HG03575 (cell line): ENCODE measurements at regions not wholly inside any gene's neighbourhood (a gene's known extent, or its start where the extent isn't known, plus 50 kb on each side); places are given as distances from the start of the nearest gene placed in this dataset.
"Not testable (repeated sequence)": the region's sequence is repeated elsewhere in the genome, so short reads cannot be mapped to it uniquely, and the experiment has no call there.

Source experiments
- ATAC-seq: cut with Tn5 transposase; IDR thresholded peaks from one replicate; pipeline ENCODE4 v1.9.1; 2021; ENCODE audit not compliant: unreplicated experiment, insufficient number of reproducible peaks, low FRiP score; ENCODE audit errors: extremely low read depth

GRCh38 chr3:194893121-194893987 lies 207.7 kb downstream of the FAM43A start:
- no peak for ATAC-seq

DNA sequence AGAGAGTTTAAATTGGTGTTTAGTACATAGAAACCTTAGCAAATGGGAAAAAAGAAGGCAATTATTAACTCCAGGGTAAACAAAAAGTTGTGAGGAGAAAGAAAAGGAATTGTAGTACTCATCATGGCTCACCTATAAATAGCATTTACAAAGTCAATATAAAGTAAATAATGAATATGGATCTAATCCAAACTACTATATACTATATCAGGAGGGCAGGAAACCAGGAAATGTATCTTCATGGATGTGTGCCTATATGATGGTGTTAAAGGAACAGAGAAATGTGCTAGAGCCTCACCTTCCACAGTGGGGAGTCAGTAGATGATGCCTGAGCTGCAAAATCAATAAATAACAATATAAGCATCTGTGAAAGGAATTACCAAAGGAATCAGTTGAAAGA lies 208.9 kb downstream of the FAM43A start:
- no peak for ATAC-seq

- no peak for ATAC-seq
Observed at GRCh38 chr3:194900854-194901522, 215.3 kb downstream of the FAM43A start.

GRCh38 chr3:194903447-194903846 lies 217.8 kb downstream of the FAM43A start:
- ATAC-seq = not testable (repeated sequence)

GRCh38 chr3:194904999-194905398 lies 219.3 kb downstream of the FAM43A start:
- ATAC-seq = not testable (repeated sequence)

- ATAC-seq = no peak
Observed at GRCh38 chr3:194905696-194906095, 220.0 kb downstream of the FAM43A start.

GRCh38 chr3:194906229-194906629 lies 220.5 kb downstream of the FAM43A start:
- ATAC-seq = no peak

DNA sequence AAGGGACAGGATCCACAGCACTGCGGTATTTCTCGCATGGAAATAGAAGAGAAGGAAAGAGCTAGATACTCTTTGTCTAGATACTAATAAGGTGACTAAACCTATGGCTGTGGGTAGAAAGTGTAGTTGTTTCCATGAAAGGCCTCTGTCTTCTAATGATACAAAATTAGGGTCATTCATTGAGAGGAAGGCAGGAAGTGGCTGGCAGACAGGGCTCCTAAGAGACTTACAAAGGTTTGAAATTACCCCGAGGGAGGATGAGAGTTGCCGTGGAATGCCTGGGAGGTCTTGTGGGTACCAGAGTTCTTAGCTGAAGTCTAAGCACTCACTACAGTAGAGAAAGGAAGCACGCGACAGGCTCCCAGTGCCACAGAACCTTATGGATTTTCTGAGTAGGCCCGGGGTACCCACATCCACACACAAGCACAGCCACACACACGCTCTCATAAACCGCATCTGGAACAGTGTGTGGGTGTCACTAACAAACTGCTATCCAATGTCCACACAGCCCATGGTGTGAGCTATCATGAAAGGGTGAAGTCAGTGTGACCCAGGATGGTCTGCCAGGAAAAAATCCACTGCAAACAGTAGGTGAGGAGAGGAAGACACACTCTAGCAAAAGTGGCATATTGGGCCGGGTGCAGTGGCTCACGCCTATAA lies 221.4 kb downstream of the FAM43A start:
- no peak for ATAC-seq

- ATAC-seq = no peak
Observed at GRCh38 chr3:194907811-194908210, 222.1 kb downstream of the FAM43A start.

- no peak for ATAC-seq
Observed at GRCh38 chr3:194908496-194908895, 222.8 kb downstream of the FAM43A start.

GRCh38 chr3:194908972-194909371 lies 223.3 kb downstream of the FAM43A start:
- ATAC-seq = no peak

- no peak for ATAC-seq
Observed at GRCh38 chr3:194910414-194910984, 224.8 kb downstream of the FAM43A start.

GRCh38 chr3:194913316-194913715 lies 227.6 kb downstream of the FAM43A start:
- no peak for ATAC-seq

GRCh38 chr3:194924889-194925288 lies 239.2 kb downstream of the FAM43A start:
- not testable (repeated sequence) for ATAC-seq

DNA sequence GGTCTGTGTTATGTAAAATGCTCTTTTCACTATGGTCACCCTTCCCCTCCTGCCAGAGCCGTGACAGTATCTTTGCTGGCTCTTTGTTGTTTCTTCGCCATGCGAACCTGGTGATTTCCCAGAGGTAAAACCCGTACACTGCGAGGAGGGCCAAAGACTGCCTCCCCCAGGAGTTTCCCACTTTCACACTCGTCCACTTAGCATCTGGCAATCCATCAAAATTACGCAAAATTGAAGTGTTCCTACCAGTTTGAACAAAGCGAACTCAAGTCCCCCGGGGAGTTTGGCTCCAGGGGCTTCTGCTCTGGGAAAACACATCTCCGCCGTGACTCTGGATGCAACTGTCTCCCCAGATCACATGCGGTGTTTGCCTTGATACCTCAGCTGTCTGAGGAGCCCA lies 239.9 kb downstream of the FAM43A start:
- ATAC-seq = no peak

DNA sequence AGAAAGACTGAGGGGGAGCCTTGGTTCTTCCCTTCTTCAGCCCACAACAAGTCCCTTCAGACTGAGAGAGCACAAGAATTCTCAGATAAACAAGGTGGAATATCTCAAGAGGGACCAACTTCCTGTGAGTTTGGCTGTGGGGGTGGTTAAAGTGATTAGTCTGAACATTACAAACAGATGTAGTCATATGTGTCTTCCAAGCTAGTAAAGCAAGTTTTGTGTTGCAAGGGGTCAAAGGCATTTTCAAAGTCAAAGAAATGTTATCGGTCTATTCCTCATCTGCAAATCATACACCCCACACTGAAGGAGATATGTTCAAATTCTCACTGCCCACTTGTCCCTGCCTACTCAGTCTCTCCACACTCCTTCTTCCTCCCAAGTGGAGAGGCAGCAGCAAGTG lies 242.5 kb downstream of the FAM43A start:
- ATAC-seq = no peak

GRCh38 chr3:194928831-194929577 lies 243.3 kb downstream of the FAM43A start:
- ATAC-seq = no peak

DNA sequence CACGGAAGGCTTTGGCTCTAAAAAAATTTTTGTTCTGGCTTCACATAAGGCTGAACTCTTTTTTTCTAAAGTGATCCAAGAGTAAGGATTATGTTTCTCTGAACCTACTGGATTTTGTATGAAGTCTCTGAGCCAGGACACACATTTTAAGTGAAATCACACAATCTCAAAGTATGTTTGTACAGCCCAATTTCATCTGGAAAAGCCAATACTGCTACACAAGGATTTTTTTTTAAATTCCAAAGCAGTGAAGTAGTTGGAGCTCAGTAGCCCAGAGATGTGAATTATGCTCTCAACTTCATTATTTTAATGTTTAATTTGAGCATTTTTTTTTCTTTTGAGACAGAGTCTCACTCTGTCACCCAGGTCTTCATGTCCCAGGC lies 243.9 kb downstream of the FAM43A start:
- no peak for ATAC-seq
